ENCODE measurements at regions not wholly inside any gene's neighbourhood (a gene's known extent, or its start where the extent isn't known, plus 50 kb on each side); places are given as distances from the start of the nearest gene placed in this dataset.
"Not testable (repeated sequence)": the region's sequence is repeated elsewhere in the genome, so short reads cannot be mapped to it uniquely, and the experiment has no call there.

GRCh38 chr15:20260650-20261049, 280.9 kb downstream of the GOLGA6L6 start:
- not testable (repeated sequence) for DNase-seq

GRCh38 chr15:20259559-20260190, 281.9 kb downstream of the GOLGA6L6 start:
- not testable (repeated sequence) for DNase-seq

GRCh38 chr15:20256394-20256793, 285.2 kb downstream of the GOLGA6L6 start:
- DNase-seq: not testable (repeated sequence)

- DNase-seq: not testable (repeated sequence)
These were observed 286.0 kb downstream of the GOLGA6L6 start for GRCh38 chr15:20255641-20256040.

- DNase-seq: not testable (repeated sequence)
These were observed 288.5 kb downstream of the GOLGA6L6 start for GRCh38 chr15:20253047-20253615.

GRCh38 chr15:20252040-20252439, 289.6 kb downstream of the GOLGA6L6 start:
- DNase-seq: not testable (repeated sequence)

- DNase-seq: not testable (repeated sequence)
These were observed 290.2 kb downstream of the GOLGA6L6 start for GRCh38 chr15:20251214-20252005.

GRCh38 chr15:20250206-20250605, 291.4 kb downstream of the GOLGA6L6 start:
- DNase-seq: not testable (repeated sequence)

- not testable (repeated sequence) for DNase-seq
These were observed 292.0 kb downstream of the GOLGA6L6 start for GRCh38 chr15:20249677-20249970.

GRCh38 chr15:20248434-20248833, 293.2 kb downstream of the GOLGA6L6 start:
- not testable (repeated sequence) for DNase-seq

- not testable (repeated sequence) for DNase-seq
These were observed 294.5 kb downstream of the GOLGA6L6 start for GRCh38 chr15:20247137-20247536.

GRCh38 chr15:20246624-20247023, 295.0 kb downstream of the GOLGA6L6 start:
- not testable (repeated sequence) for DNase-seq

- not testable (repeated sequence) for DNase-seq
These were observed 295.7 kb downstream of the GOLGA6L6 start for GRCh38 chr15:20245856-20246255.

GRCh38 chr15:20244792-20245191, 296.8 kb downstream of the GOLGA6L6 start:
- DNase-seq: not testable (repeated sequence)

- DNase-seq: not testable (repeated sequence)
These were observed 297.9 kb downstream of the GOLGA6L6 start for GRCh38 chr15:20243486-20244240.

GRCh38 chr15:20240366-20240917, 301.2 kb downstream of the GOLGA6L6 start:
- DNase-seq: not testable (repeated sequence)

GRCh38 chr15:20239186-20239585, 302.4 kb downstream of the GOLGA6L6 start:
- DNase-seq: not testable (repeated sequence)

GRCh38 chr15:20237256-20238020, 304.2 kb downstream of the GOLGA6L6 start:
- DNase-seq: not testable (repeated sequence)

GRCh38 chr15:20235728-20236127, 305.9 kb downstream of the GOLGA6L6 start:
- DNase-seq: not testable (repeated sequence)

GRCh38 chr15:20234006-20234540, 307.5 kb downstream of the GOLGA6L6 start:
- DNase-seq: not testable (repeated sequence)

- DNase-seq: not testable (repeated sequence)
These were observed 309.1 kb downstream of the GOLGA6L6 start for GRCh38 chr15:20232457-20232856.

GRCh38 chr15:20230656-20231055, 310.9 kb downstream of the GOLGA6L6 start:
- not testable (repeated sequence) for DNase-seq

Data from activated CD4-positive, alpha-beta T cell treated with anti-CD3 and anti-CD28 coated beads, Interleukin-2, Interleukin-6, amounts not matched to agents 100 ng/mL and 50 ng/mL, durations not matched to agents 16 hours and 8 hours (primary cell).